SU-DHL-6 (cell line): ENCODE measurements at regions not wholly inside any gene's neighbourhood (a gene's known extent, or its start where the extent isn't known, plus 50 kb on each side); places are given as distances from the start of the nearest gene placed in this dataset.

Experiments used
- H2AFZ ChIP-seq: fragments of 200-600 bp; sonication (generic); 2 replicates; pipeline ENCODE4 v1.6.1; 2014; ENCODE audit warnings: low read depth, mild to moderate bottlenecking, moderate library complexity, mixed read lengths, antibody characterized with exemption, low read length; ENCODE audit not compliant: severe bottlenecking
- H3F3A ChIP-seq: fragments of 200-600 bp; shearing (Covaris generic); 2 replicates; pipeline ENCODE4 v1.6.0; 2016; ENCODE audit warnings: antibody characterized with exemption, mild to moderate bottlenecking; ENCODE audit not compliant: insufficient read depth
- H3K27ac ChIP-seq: fragments of 200-600 bp; sonication (generic); 2 replicates; pipeline ENCODE4 v1.5.1; 2016; ENCODE audit warnings: low read depth, mild to moderate bottlenecking, low read length, moderate library complexity, mixed read lengths
- H3K27me3 ChIP-seq: fragments of 200-600 bp; sonication (generic), shearing (Covaris generic); 2 replicates; pipeline ENCODE4 v1.6.0; 2014; ENCODE audit warnings: mild to moderate bottlenecking, low read length
- H3K36me3 ChIP-seq: fragments of 200-600 bp; sonication (generic); 2 replicates; pipeline ENCODE4 v1.6.1; 2014; ENCODE audit warnings: mild to moderate bottlenecking, low read length, mixed read lengths
- H3K4me2 ChIP-seq: fragments of 300-600, 200-600 bp; shearing (Covaris generic), sonication (generic); 2 replicates; pipeline ENCODE4 v1.6.0; 2014; ENCODE audit warnings: low read length, low read depth, mild to moderate bottlenecking; ENCODE audit not compliant: poor library complexity, severe bottlenecking
- H3K4me3 ChIP-seq: fragments of 200-600 bp; sonication (generic); 2 replicates; pipeline ENCODE4 v1.5.1; 2014; ENCODE audit warnings: antibody characterized with exemption, low read length, mild to moderate bottlenecking, mixed read lengths; ENCODE audit not compliant: insufficient read depth, poor library complexity, severe bottlenecking
- H3K79me2 ChIP-seq: fragments of 200-600 bp; sonication (generic); 2 replicates; pipeline ENCODE4 v1.6.1; 2014; ENCODE audit warnings: mild to moderate bottlenecking, low read length, moderate library complexity; ENCODE audit not compliant: insufficient read depth
- H3K9ac ChIP-seq: fragments of 200-600 bp; sonication (generic); 2 replicates; pipeline ENCODE4 v1.7.0; 2014; ENCODE audit warnings: mild to moderate bottlenecking, low read length
- H3K9me2 ChIP-seq: fragments of 200-600 bp; sonication (generic); replicated peaks from 2 replicates; pipeline ENCODE4 v1.6.1; 2014; ENCODE audit warnings: low read length; ENCODE audit not compliant: insufficient read depth
- H3K9me3 ChIP-seq: fragments of 200-600 bp; sonication (generic); 2 replicates; pipeline ENCODE4 v1.6.1; 2014; ENCODE audit warnings: low read length, mixed read lengths; ENCODE audit not compliant: insufficient read depth
- H4K20me1 ChIP-seq: fragments of 200-600 bp; sonication (generic); 2 replicates; pipeline ENCODE4 v1.6.1; 2014; ENCODE audit warnings: low read depth, mild to moderate bottlenecking, antibody characterized with exemption, low read length, moderate library complexity, mixed read lengths
- CTCF ChIP-seq: fragments of 200-600 bp; sonication (generic); IDR thresholded peaks from one replicate; pipeline ENCODE4 v1.5.1; 2017; ENCODE audit warnings: antibody characterized with exemption, mild to moderate bottlenecking, low read length, moderate library complexity; ENCODE audit not compliant: insufficient read depth, poor library complexity, severe bottlenecking
- EZH2phosphoT487 ChIP-seq: fragments of 200-600 bp; sonication (generic), shearing (Covaris generic); conservative IDR thresholded peaks from 2 replicates; pipeline ENCODE4 v1.6.1; 2018; ENCODE audit warnings: mild to moderate bottlenecking, antibody characterized with exemption, low read length, moderate library complexity, mixed read lengths

DNA sequence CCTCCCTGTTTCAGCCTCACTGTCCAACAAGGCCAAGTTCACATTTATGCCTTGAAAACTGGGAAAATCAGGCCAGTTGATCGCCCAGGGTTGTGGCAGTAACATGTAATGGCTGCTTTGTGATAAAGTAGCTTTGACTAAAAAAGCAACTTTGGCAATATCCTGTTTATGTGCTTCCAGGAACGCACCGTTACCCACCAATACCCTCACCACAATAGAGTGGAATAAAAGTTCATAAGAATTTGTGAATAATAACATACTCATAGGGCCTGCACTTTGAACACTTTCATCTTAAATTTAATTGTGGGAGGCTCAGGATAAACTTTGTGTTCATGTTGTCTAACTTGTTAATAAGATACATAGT lies 80.7 kb upstream of the MAML3 start:
- no peak overlapping the region for H3K4me2 ChIP-seq
- H3K9ac ChIP-seq = no peak overlapping the region

GRCh38 chr4:140233791-140234696 lies 80.1 kb upstream of the MAML3 start:
- H3K27ac ChIP-seq = no peak overlapping the region
- no peak overlapping the region for H2AFZ ChIP-seq
- H3K4me3 ChIP-seq = no peak overlapping the region
- H4K20me1 ChIP-seq = no peaks in the 10 kb centered on the region
- no peaks in the 10 kb centered on the region for H3K36me3 ChIP-seq
- no peaks in the 10 kb centered on the region for H3K9me3 ChIP-seq
- H3K79me2 ChIP-seq = no peaks in the 10 kb centered on the region
- no peak overlapping the region for H3K9ac ChIP-seq
- no peaks in the 10 kb centered on the region for H3K27me3 ChIP-seq
- H3K4me2 ChIP-seq = no peak overlapping the region
- no peaks in the 10 kb centered on the region for H3F3A ChIP-seq
- TF ChIP-seq CTCF (no peak), EZH2phosphoT487 (no peak)
- H3K9me2 ChIP-seq = no peaks in the 10 kb centered on the region

More for the DNA sequence above, 80.7 kb upstream of the MAML3 start:
- no peaks in the 10 kb centered on the region for H3K27me3 ChIP-seq
- no peak overlapping the region for H2AFZ ChIP-seq
- no peaks in the 10 kb centered on the region for H3K79me2 ChIP-seq
- no peaks in the 10 kb centered on the region for H3F3A ChIP-seq
- no peaks in the 10 kb centered on the region for H3K9me3 ChIP-seq
- H3K27ac ChIP-seq = no peak overlapping the region
- H3K4me3 ChIP-seq = no peak overlapping the region
- H3K36me3 ChIP-seq = no peaks in the 10 kb centered on the region
- no peaks in the 10 kb centered on the region for H3K9me2 ChIP-seq
- TF ChIP-seq CTCF = no peak
- TF ChIP-seq EZH2phosphoT487 = no peak
- no peaks in the 10 kb centered on the region for H4K20me1 ChIP-seq

GRCh38 chr4:140229881-140230280 lies 75.9 kb upstream of the MAML3 start:
- no peak overlapping the region for H3K4me2 ChIP-seq
- TF ChIP-seq EZH2phosphoT487 (no peak), CTCF (no peak)
- H3K27ac ChIP-seq = no peak overlapping the region
- no peak overlapping the region for H3K4me3 ChIP-seq
- H2AFZ ChIP-seq = no peak overlapping the region
- no peaks in the 10 kb centered on the region for H3F3A ChIP-seq
- H3K79me2 ChIP-seq = no peaks in the 10 kb centered on the region
- H3K9me3 ChIP-seq = no peaks in the 10 kb centered on the region
- no peaks in the 10 kb centered on the region for H3K27me3 ChIP-seq
- no peaks in the 10 kb centered on the region for H3K9me2 ChIP-seq
- H3K36me3 ChIP-seq = no peaks in the 10 kb centered on the region
- no peak overlapping the region for H3K9ac ChIP-seq
- H4K20me1 ChIP-seq = no peaks in the 10 kb centered on the region
